SK-N-MC (cell line): ENCODE measurements at regions not wholly inside any gene's neighbourhood (a gene's known extent, or its start where the extent isn't known, plus 50 kb on each side); places are given as distances from the start of the nearest gene placed in this dataset.
"Not testable (repeated sequence)": the region's sequence is repeated elsewhere in the genome, so short reads cannot be mapped to it uniquely, and the experiment has no call there.

Experiments used
- DNase-seq: peaks from one replicate; pipeline ENCODE4 v3.0.0-alpha.2; 2011; ENCODE audit warnings: low read depth, low spot score
- H3K27ac ChIP-seq: fragments of 200-600 bp; sonication (generic); 2 replicates; pipeline ENCODE4 v1.5.1; 2016; ENCODE audit warnings: mixed run types
- H3K36me3 ChIP-seq: fragments of 200-600 bp; sonication (generic); 2 replicates; pipeline ENCODE4 v1.6.1; 2017; ENCODE audit warnings: antibody characterized with exemption, low read length, mixed read lengths; ENCODE audit not compliant: insufficient read depth
- H3K4me3 ChIP-seq: fragments of 200-600 bp; sonication (generic); 2 replicates; pipeline ENCODE4 v1.5.1; 2016
- H3K9ac ChIP-seq: fragments of 200-600 bp; sonication (generic); 2 replicates; pipeline ENCODE4 v1.8.0; 2017; ENCODE audit warnings: mixed run types, mixed read lengths; ENCODE audit not compliant: insufficient read length
- H3K9me3 ChIP-seq: fragments of 200-600 bp; sonication (generic); 2 replicates; pipeline ENCODE4 v1.6.1; 2017; ENCODE audit warnings: low read depth, mild to moderate bottlenecking, antibody characterized with exemption, low read length, moderate library complexity, mixed read lengths
- EZH2 ChIP-seq: fragments of 200-600 bp; sonication (generic); IDR thresholded peaks from one replicate; pipeline ENCODE4 v1.6.1; 2017; ENCODE audit warnings: antibody characterized with exemption
- FOXP2 ChIP-seq: optimal IDR thresholded peaks from 2 replicates; pipeline ENCODE3; 2011; ENCODE audit warnings: mild to moderate bottlenecking, moderate library complexity; ENCODE audit not compliant: insufficient read depth; ENCODE audit errors: extremely low read length, control extremely low read depth
- POLR2AphosphoS5 ChIP-seq: IDR thresholded peaks from 2 replicates; pipeline ENCODE4 v1.6.1; 2012; ENCODE audit warnings: mild to moderate bottlenecking, low read depth, low read length, borderline replicate concordance

DNA sequence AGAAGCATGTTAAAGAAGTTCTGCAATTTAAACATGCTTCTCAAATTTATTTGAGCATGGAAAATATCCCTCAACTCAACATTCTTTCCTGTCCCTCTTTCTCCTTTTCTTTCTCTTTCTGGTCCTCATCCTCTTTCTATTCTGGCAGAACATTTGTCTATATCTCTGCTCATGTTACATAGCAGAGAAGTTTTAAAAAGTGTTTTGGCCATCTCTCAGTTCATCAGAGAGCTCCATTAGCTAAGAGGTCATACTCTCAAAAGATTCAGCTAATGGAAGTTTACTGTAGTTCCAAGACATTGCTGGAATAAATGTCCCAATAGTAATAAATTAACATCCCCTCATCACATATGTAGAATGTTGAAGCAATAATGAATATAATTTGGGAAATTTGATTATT is 53.5 kb downstream of the XCL2 start:
- no peak for DNase-seq
- Histone ChIP-seq H3K9ac (no peak overlapping the region), H3K9me3 (no peaks in the 10 kb centered on the region), H3K36me3 (no peaks in the 10 kb centered on the region), H3K4me3 (no peak overlapping the region), H3K27ac (no peak overlapping the region)
- TF ChIP-seq FOXP2 = no peak
- no peak for TF ChIP-seq EZH2
- TF ChIP-seq POLR2AphosphoS5 = no peak

DNA sequence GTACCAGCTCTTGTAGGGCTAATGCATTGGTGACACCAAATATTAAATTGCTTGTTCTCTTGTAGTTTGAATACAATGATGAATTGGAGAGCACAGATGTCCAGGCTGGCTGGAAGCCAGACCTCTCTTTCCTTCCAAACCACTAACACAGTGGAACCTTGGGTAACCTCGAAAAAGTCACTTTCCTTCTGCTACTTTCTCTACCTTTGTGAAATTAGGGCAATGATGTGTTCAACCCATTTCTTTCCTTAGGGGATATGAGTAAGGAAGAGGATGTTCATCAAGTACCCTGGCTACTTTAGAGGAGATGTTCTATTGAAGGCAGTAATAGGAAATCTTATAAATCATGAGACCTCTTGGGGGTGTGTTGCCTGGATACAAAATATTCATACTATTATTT is 55.7 kb downstream of the XCL2 start:
- Histone ChIP-seq H3K27ac (no peak overlapping the region), H3K4me3 (no peak overlapping the region), H3K9ac (no peak overlapping the region), H3K36me3 (no peaks in the 10 kb centered on the region), H3K9me3 (no peaks in the 10 kb centered on the region)
- DNase-seq = no peak
- TF ChIP-seq POLR2AphosphoS5 = no peak
- TF ChIP-seq EZH2 = no peak
- TF ChIP-seq FOXP2 = no peak

DNA sequence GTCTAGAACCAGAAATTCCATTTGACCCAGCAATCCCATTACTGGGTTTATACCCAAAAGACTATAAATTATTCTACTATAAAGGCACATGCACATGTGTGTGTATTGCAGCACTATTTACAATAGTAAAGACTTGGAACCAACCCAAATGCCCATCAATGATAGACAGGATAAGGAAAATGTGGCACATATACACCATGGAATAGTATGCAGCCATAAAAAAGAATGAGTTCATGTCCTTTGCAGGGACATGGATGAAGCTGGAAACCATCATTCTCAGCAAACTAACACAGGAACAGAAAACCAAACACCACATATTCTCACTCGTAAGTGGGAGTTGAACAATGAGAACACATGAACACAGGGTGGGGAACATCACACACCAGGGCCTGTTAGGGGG is 57.0 kb downstream of the XCL2 start:
- not testable (repeated sequence) for H3K4me3 ChIP-seq, DNase-seq, H3K9me3 ChIP-seq, H3K9ac ChIP-seq, H3K36me3 ChIP-seq, H3K27ac ChIP-seq

DNA sequence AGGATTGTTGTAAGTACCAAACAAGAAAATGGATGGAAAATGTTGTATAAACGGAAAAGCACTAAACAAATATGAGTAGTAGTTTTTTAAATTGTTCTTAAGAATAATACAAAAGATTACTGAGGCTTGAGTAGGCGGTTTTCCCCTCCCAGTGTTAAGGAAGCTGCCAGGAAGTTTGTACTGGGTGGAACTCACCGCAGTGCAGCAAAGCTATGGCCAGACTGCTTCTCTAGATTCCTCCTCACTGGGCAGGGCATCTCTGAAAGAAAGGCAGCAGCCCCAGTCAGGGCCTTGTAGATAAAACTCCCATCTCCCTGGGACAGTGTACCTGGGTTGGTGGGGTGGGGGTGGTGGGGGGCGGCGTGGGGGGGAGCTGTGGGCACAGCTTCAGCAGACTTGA is 58.7 kb downstream of the XCL2 start:
- DNase-seq = no peak
- Histone ChIP-seq H3K36me3 (no peaks in the 10 kb centered on the region), H3K27ac (no peak overlapping the region), H3K9ac (no peak overlapping the region), H3K9me3 (no peaks in the 10 kb centered on the region), H3K4me3 (no peak overlapping the region)
- TF ChIP-seq POLR2AphosphoS5 (no peak), EZH2 (no peak), FOXP2 (no peak)

DNA sequence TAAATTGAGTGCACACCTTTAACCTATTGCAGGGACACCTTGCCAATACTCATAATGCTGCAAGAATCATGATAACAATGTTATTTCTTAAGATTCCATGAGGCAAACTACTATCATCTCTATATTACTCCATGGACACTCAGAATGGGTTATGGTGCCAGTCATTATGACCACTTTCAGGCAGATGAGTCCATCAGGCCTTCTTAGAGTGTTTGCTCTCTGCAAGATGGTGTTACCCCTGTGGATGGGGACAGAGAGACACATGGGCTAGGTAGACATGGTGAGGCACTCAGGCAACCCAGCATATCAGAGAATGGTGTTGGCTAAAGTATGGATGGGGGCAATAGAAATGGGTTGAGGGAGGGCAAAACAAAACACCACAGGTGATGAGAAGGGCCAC is 59.7 kb downstream of the XCL2 start:
- no peak overlapping the region for H3K9ac ChIP-seq
- TF ChIP-seq FOXP2 (no peak), POLR2AphosphoS5 (no peak), EZH2 (no peak)
- H3K36me3 ChIP-seq = no peaks in the 10 kb centered on the region
- no peaks in the 10 kb centered on the region for H3K9me3 ChIP-seq
- no peak overlapping the region for H3K4me3 ChIP-seq
- no peak overlapping the region for H3K27ac ChIP-seq
- DNase-seq = no peak

DNA sequence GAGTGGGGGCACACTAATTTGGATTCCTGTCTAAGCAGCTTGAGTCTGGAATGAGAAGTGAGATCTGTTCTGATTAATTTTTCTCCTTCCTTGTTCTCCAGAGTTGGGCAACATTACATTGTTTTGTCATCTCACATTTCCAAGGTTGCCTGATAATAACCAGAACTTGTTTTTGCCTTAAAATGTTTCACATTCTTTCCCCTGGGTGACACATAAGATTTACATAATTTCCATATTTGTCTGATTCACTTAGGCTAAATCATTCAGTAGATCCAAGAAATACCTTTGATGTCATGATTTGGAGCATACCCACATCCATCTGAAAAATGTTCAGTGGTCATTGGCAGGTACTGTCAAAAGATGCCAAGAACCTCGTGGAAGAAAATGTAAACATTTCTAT is 60.3 kb downstream of the XCL2 start:
- no peak overlapping the region for H3K27ac ChIP-seq
- no peak for TF ChIP-seq POLR2AphosphoS5
- TF ChIP-seq EZH2 = no peak
- no peak for TF ChIP-seq FOXP2
- no peak overlapping the region for H3K9ac ChIP-seq
- no peak overlapping the region for H3K4me3 ChIP-seq
- H3K9me3 ChIP-seq = no peaks in the 10 kb centered on the region
- no peaks in the 10 kb centered on the region for H3K36me3 ChIP-seq
- no peak for DNase-seq

DNA sequence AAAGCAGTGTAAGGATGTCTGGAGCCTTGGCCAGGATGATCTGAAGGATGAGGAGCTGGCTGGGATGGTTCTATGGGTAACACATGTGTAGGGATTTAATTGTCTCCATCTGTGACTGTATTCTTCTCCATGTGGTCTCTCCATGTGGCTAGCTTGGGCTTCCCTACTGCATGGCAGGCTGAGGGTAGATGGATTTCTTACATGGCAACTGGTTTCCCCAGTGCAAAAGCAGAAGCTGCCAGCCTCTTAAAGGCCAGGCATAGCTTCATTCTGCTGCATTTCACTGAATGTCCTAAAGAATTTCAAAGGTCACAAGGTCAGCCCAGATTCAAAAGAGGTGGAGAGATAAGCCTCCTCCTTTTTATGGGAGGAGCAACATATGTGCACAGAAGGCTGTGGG is 61.7 kb downstream of the XCL2 start:
- no peak for TF ChIP-seq FOXP2
- no peak for TF ChIP-seq POLR2AphosphoS5
- no peak for TF ChIP-seq EZH2
- Histone ChIP-seq H3K9ac (no peak overlapping the region), H3K9me3 (no peaks in the 10 kb centered on the region), H3K27ac (no peak overlapping the region), H3K4me3 (no peak overlapping the region), H3K36me3 (no peaks in the 10 kb centered on the region)
- DNase-seq = no peak

DNA sequence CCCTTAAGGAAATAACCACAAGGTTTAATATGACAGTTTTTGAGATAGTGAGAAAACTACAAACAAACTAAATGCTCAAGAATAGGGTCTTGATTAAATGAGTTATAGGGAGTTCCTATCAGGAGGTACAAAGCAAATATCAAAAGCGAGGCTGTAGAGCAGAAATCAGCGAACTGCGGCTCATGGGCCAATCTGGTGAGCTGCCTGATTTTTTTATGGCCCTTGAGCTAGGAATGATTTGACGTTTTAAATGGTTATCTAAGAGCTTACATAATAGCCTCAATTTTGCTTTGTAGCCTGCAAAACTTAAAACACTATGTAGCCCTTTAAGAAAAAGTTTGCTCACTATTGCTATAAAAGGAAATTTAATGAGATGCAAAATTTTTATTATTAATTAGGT is 62.2 kb downstream of the XCL2 start:
- H3K9me3 ChIP-seq = no peaks in the 10 kb centered on the region
- TF ChIP-seq FOXP2 (no peak), POLR2AphosphoS5 (no peak), EZH2 (no peak)
- H3K36me3 ChIP-seq = no peaks in the 10 kb centered on the region
- DNase-seq = no peak
- H3K9ac ChIP-seq = no peak overlapping the region
- no peak overlapping the region for H3K27ac ChIP-seq
- H3K4me3 ChIP-seq = no peak overlapping the region

DNA sequence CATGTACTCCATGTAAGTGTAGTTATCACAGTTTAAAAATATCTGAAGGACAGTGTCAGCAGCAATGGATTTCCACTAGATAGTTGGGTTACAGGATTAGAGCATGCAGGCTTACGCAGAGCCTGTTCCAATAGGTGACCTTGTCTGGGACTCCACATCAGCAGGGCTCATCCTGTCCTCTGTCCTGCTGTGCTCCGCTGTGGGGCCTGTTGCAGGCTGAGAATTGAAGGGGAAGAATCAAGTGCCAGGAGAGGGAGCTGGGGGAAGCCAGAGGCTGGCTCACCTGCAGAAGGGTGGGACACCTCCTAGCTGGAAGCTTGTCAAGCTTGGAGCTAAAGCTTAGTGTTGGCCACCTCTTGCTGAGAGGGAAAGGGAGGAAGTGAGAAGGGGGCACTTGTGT is 62.8 kb downstream of the XCL2 start:
- no peak overlapping the region for H3K4me3 ChIP-seq
- H3K9me3 ChIP-seq = no peaks in the 10 kb centered on the region
- no peak overlapping the region for H3K27ac ChIP-seq
- no peak for DNase-seq
- H3K9ac ChIP-seq = no peak overlapping the region
- TF ChIP-seq FOXP2 = no peak
- TF ChIP-seq EZH2 = no peak
- no peak for TF ChIP-seq POLR2AphosphoS5
- no peaks in the 10 kb centered on the region for H3K36me3 ChIP-seq
